WTC11 (cell line): ENCODE measurements at regions not wholly inside any gene's neighbourhood (a gene's known extent, or its start where the extent isn't known, plus 50 kb on each side); places are given as distances from the start of the nearest gene placed in this dataset.

Experiments used
- ATF2 ChIP-seq: sonication (generic); formaldehyde crosslinking; IDR thresholded peaks from 2 replicates; pipeline ENCODE4 v1.8.1; 2022; ENCODE audit warnings: low read depth, missing genetic modification reagents, borderline replicate concordance
- CTCF ChIP-seq: fragments of 200-600 bp; IDR thresholded peaks from 2 replicates; pipeline ENCODE4 v1.8.0; 2022; ENCODE audit warnings: antibody characterized with exemption
- ESRRA ChIP-seq: sonication (generic); formaldehyde crosslinking; IDR thresholded peaks from 2 replicates; pipeline ENCODE4 v1.8.1; 2022; ENCODE audit warnings: mild to moderate bottlenecking, missing genetic modification reagents, borderline replicate concordance
- ETV6 ChIP-seq: sonication (generic); formaldehyde crosslinking; IDR thresholded peaks from 2 replicates; pipeline ENCODE4 v1.8.1; 2022; ENCODE audit warnings: mild to moderate bottlenecking, missing genetic modification reagents
- JUN ChIP-seq: sonication (generic); formaldehyde crosslinking; IDR thresholded peaks from 2 replicates; pipeline ENCODE4 v1.8.0; 2023; ENCODE audit warnings: mild to moderate bottlenecking, missing genetic modification reagents
- MAX ChIP-seq: sonication (generic); formaldehyde crosslinking; IDR thresholded peaks from 2 replicates; pipeline ENCODE4 v1.8.0; 2022; ENCODE audit warnings: mild to moderate bottlenecking, missing genetic modification reagents
- MYBL2 ChIP-seq: sonication (generic); formaldehyde crosslinking; IDR thresholded peaks from 2 replicates; pipeline ENCODE4 v1.8.1; 2023; ENCODE audit warnings: mild to moderate bottlenecking, moderate library complexity, missing genetic modification reagents
- RELA ChIP-seq: sonication (generic); formaldehyde crosslinking; IDR thresholded peaks from 2 replicates; pipeline ENCODE4 v1.8.1; 2022; ENCODE audit warnings: missing genetic modification reagents, mild to moderate bottlenecking, borderline replicate concordance
- TEAD4 ChIP-seq: sonication (generic); formaldehyde crosslinking; IDR thresholded peaks from 2 replicates; pipeline ENCODE4 v1.8.0; 2022; ENCODE audit warnings: mild to moderate bottlenecking, missing genetic modification reagents
- ZNF138 ChIP-seq: sonication (generic); formaldehyde crosslinking; conservative IDR thresholded peaks from 2 replicates; pipeline ENCODE4 v1.8.1; 2022; ENCODE audit warnings: mild to moderate bottlenecking, moderate library complexity, missing genetic modification reagents
- ZNF423 ChIP-seq: fragments of 250-450 bp; sonication (Bioruptor Pico); IDR thresholded peaks from 2 replicates; pipeline ENCODE4 v2.1.2; 2022; ENCODE audit warnings: mild to moderate bottlenecking, moderate library complexity

- no peak for TF ChIP-seq TEAD4 (CRISPR knock-in tag)
- TF ChIP-seq ETV6 = no peak
- TF ChIP-seq ESRRA (CRISPR knock-in tag) = no peak
- TF ChIP-seq CTCF = no peak
- no peak for TF ChIP-seq ZNF423 (CRISPR knock-in tag)
- no peak for TF ChIP-seq MYBL2 (CRISPR knock-in tag)
- TF ChIP-seq JUN (CRISPR knock-in tag) = no peak
- TF ChIP-seq ZNF138 (CRISPR knock-in tag) = no peak
- no peak for TF ChIP-seq ATF2 (CRISPR knock-in tag)
- no peak for TF ChIP-seq MAX (CRISPR knock-in tag)
- TF ChIP-seq RELA (CRISPR knock-in tag) = no peak
Observed at GRCh38 chrX:146264763-146265375, 447.2 kb downstream of the SLITRK2 start.
